Gastroesophageal sphincter (tissue), 4 donors: ENCODE measurements at regions not wholly inside any gene's neighbourhood (a gene's known extent, or its start where the extent isn't known, plus 50 kb on each side); places are given as distances from the start of the nearest gene placed in this dataset.

Source experiments
- ATAC-seq: fragments of 150-250 bp; one replicate; pipeline ENCODE4 v1.9.1; 2016; ENCODE audit warnings: mild to moderate bottlenecking, moderate library complexity
- H3K27ac ChIP-seq, 4 donors: fragments of 200-600 bp; sonication (generic) in 3 of 4; 1 replicate in 3 of 4; 2 replicates in 1 of 4; pipeline ENCODE4 v1.5.1; 2016 to 2019
- H3K27me3 ChIP-seq: fragments of 200-600 bp; sonication (generic); one replicate; pipeline ENCODE4 v1.5.1; 2019
- H3K36me3 ChIP-seq, 2 donors: fragments of 200-600 bp; sonication (generic); one replicate each; pipeline ENCODE4 v1.5.1; 2019; ENCODE audit warnings: control low read depth in 1 of 2
- H3K4me1 ChIP-seq, 3 donors: fragments of 200-600 bp; sonication (generic); 1 replicate in 2 of 3; 2 replicates in 1 of 3; pipeline ENCODE4 v1.5.1; 2016 to 2019; ENCODE audit warnings: control low read depth in 2 of 3
- H3K4me3 ChIP-seq, 2 donors: fragments of 200-600 bp; sonication (generic); one replicate each; pipeline ENCODE4 v1.5.1; 2019; ENCODE audit warnings: mild to moderate bottlenecking in 1 of 2, moderate library complexity in 1 of 2
- H3K9me3 ChIP-seq, 3 donors: fragments of 200-600 bp; sonication (generic); one replicate each; pipeline ENCODE4 v1.5.1; 2017 to 2019; ENCODE audit warnings: control low read depth in 2 of 3
- EP300 ChIP-seq: sonication (generic); formaldehyde crosslinking; IDR thresholded peaks from one replicate; pipeline ENCODE4 v1.6.1; 2017; ENCODE audit warnings: antibody characterized with exemption, mild to moderate bottlenecking
- POLR2A ChIP-seq, 2 donors: fragments of 450-650 bp; IDR thresholded peaks; one replicate each; pipeline ENCODE4 v1.6.1; 2017; ENCODE audit warnings: antibody characterized with exemption in 2 of 2, mild to moderate bottlenecking in 2 of 2, moderate library complexity in 1 of 2
- POLR2AphosphoS5 ChIP-seq: sonication (generic); formaldehyde crosslinking; IDR thresholded peaks from one replicate; pipeline ENCODE4 v1.6.1; 2017; ENCODE audit warnings: antibody characterized with exemption
- WGBS, 2 donors: methylation state at CpG; one replicate each; pipeline ENCODE4 v1.1.5; 2018; ENCODE audit warnings: low coverage in 1 of 2; 5-methylcytosine and 5-hydroxymethylcytosine counted together
- TF ChIP-seq, protein P1 (sequence below), 4 experiments: fragments of 200-600 bp in 2 of 4; fragments of 450-650 bp in 2 of 4; sonication (generic) in 1 of 4; IDR thresholded peaks; one replicate each; pipeline ENCODE4 v1.5.1; 2017 to 2019; ENCODE audit warnings: antibody characterized with exemption in 4 of 4, mild to moderate bottlenecking in 2 of 4, moderate library complexity in 2 of 4

DNA sequence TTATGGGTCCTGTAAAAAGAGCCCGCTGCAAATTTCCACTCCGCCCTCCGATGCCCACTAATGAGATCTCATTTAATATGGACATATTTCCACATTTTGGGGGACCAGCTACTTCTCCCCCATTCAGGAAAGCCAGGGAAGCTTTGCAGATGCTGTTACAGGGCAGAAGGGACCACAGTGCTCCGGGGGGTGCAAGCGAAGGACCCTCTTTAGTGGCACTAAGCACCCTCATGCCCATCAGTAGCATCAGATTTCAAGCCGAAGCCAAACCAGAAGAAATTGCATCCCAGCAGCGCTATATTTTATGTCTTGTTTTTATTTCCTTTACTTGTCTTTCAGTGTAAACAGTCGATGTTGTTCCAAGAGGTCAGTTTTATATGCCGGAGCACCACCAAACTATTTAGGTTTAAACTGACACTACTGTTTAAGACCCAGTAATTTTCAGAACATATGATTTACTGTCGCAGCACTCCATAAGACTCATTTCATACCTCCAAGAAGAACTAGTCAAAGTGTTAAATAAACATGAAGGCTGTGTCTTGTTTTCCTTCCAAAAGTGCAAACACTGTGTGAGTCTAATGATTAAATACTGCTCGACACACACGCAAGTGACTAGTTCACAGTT is 122.2 kb upstream of the MGMT start:
- Histone ChIP-seq H3K27me3 (peaks cover 10% of the 10 kb centered on the region), H3K4me3 (no peak overlapping the region), H3K36me3 (no peaks in the 10 kb centered on the region), H3K9me3 (no peaks in the 10 kb centered on the region), H3K27ac (no peak overlapping the region), H3K4me1 (no peaks in the 10 kb centered on the region)
- no peak for ATAC-seq
- 56 to 73% methylated on average over 6 to 10 of the region's 12 CpGs for WGBS, 2 donors
- TF ChIP-seq, protein P1, sequence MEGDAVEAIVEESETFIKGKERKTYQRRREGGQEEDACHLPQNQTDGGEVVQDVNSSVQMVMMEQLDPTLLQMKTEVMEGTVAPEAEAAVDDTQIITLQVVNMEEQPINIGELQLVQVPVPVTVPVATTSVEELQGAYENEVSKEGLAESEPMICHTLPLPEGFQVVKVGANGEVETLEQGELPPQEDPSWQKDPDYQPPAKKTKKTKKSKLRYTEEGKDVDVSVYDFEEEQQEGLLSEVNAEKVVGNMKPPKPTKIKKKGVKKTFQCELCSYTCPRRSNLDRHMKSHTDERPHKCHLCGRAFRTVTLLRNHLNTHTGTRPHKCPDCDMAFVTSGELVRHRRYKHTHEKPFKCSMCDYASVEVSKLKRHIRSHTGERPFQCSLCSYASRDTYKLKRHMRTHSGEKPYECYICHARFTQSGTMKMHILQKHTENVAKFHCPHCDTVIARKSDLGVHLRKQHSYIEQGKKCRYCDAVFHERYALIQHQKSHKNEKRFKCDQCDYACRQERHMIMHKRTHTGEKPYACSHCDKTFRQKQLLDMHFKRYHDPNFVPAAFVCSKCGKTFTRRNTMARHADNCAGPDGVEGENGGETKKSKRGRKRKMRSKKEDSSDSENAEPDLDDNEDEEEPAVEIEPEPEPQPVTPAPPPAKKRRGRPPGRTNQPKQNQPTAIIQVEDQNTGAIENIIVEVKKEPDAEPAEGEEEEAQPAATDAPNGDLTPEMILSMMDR (IDR thresholded peaks at IDR 0.05), result no peak
- TF ChIP-seq POLR2AphosphoS5, result no peak
- no peak for TF ChIP-seq POLR2A (IDR thresholded peaks at IDR 0.05)
- no peak for TF ChIP-seq EP300

DNA sequence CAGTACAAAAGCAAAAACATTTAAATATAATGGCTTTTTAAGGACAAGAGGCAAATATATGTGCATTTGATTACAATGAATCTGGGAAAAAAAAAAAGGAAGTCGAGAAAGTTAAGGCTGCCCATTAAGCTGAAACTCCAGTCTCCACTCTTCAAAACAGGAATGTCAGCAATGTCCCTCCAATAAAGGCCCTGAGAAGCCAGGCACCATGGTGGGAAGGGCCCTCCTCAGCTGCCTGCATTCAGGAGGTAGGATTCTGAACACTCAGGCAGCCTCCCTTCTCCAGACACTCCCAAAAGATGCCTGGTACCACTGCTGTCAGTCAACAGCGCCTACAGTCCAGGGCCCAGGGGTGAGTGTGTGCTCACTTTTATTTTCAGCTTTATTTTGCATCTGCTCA is 121.3 kb upstream of the MGMT start:
- 74% methylated on average over 2 of the region's 2 CpGs; no CpG with 5 or more reads in 1 of the 2 donors for WGBS, 2 donors
- H3K9me3 ChIP-seq, result no peaks in the 10 kb centered on the region
- H3K4me1 ChIP-seq, result no peaks in the 10 kb centered on the region
- TF ChIP-seq POLR2AphosphoS5 (no peak), EP300 (no peak), POLR2A (IDR thresholded peaks at IDR 0.05) (no peak)
- TF ChIP-seq, protein P1 (IDR thresholded peaks at IDR 0.05), result no peak
- H3K36me3 ChIP-seq, result no peaks in the 10 kb centered on the region
- H3K4me3 ChIP-seq, result no peak overlapping the region
- peaks cover 11% of the 10 kb centered on the region for H3K27me3 ChIP-seq
- ATAC-seq, result no peak
- H3K27ac ChIP-seq, result no peak overlapping the region

DNA sequence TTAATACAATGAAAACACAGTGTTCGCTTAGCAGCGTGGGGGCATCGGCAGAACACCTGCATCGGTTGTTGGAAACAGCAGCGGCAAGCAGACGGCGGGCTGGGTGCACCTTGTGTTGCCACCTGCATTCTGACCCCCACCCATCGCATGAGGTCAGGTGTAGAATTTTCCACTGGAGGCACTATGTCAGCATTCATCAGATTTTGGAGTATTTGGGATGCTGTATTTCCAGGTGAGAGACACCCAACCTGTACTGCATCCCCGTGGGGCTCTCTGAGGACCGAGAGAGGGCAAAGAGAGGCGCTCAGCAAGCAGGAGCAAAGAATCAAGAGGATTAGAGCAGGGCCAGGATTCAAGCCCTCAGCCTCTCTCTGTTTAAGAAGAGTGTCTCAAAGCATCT is 116.4 kb upstream of the MGMT start:
- H3K9me3 ChIP-seq, result peaks cover 0 to 3% (median 0%) of the 10 kb centered on the region in 3 donors
- H3K4me3 ChIP-seq, result no peak overlapping the region
- H3K27me3 ChIP-seq, result peaks cover 11% of the 10 kb centered on the region
- no peak overlapping the region for H3K27ac ChIP-seq
- no peak for ATAC-seq
- no peaks in the 10 kb centered on the region for H3K4me1 ChIP-seq
- no peak for TF ChIP-seq POLR2AphosphoS5
- TF ChIP-seq POLR2A (IDR thresholded peaks at IDR 0.05), result no peak
- TF ChIP-seq, protein P1 (IDR thresholded peaks at IDR 0.05), result no peak
- no peak for TF ChIP-seq EP300
- 81 to 100% methylated on average over 1 to 11 of the region's 11 CpGs for WGBS, 2 donors
- no peaks in the 10 kb centered on the region for H3K36me3 ChIP-seq

DNA sequence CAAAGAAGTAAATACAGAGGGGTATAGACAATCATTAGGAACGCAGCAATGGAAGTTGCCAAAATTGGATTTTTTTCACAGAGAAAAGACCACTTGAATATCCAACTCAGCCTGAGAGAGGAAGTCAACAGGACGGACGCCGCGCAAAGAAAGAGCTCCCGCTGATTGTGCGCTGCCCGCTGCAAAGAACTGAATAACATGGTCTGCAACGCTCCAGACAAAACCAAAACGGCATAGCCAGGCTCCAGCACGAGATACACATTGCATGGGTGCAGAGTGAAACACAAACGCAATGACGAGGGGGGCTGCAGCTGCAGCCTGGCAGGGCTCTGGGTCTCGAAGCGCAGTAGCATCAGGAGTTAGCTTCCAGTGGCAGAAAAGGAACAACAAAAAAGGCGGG is 113.9 kb upstream of the MGMT start:
- H3K4me3 ChIP-seq, result no peak overlapping the region
- H3K36me3 ChIP-seq, result no peaks in the 10 kb centered on the region
- WGBS, 2 donors, result 90 to 91% methylated on average over 13 to 15 of the region's 16 CpGs
- no peak for ATAC-seq
- H3K9me3 ChIP-seq, result peaks cover 0 to 20% (median 0%) of the 10 kb centered on the region in 3 donors
- H3K27me3 ChIP-seq, result peaks cover 11% of the 10 kb centered on the region
- H3K4me1 ChIP-seq, result no peaks in the 10 kb centered on the region
- H3K27ac ChIP-seq, result no peak overlapping the region
- TF ChIP-seq POLR2A (IDR thresholded peaks at IDR 0.05) (no peak), EP300 (no peak), POLR2AphosphoS5 (no peak)
- TF ChIP-seq, protein P1 (IDR thresholded peaks at IDR 0.05), result no peak

DNA sequence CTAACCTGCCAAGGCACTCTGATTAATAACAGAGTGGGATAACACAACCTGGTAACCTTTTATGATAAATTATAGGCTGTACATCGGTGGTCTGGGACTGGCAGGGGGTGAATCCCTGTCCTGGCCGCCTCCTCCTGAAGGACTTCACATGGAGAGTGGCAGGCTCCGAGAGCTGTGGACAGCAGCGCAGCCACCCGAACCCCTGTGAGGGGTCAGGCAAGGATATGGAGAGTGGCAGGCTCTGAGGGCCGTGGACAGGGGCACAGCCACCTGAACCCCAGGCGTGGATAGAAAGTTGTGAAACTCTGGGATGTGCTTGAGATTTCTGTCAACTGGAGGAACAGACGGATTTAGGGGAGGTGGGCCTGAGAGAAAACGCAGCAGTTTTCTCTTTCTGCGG is 107.0 kb upstream of the MGMT start:
- Histone ChIP-seq H3K27me3 (peaks cover 6% of the 10 kb centered on the region), H3K27ac (no peak overlapping the region), H3K9me3 (peaks cover 0 to 20% (median 0%) of the 10 kb centered on the region in 3 donors), H3K4me3 (no peak overlapping the region), H3K4me1 (no peaks in the 10 kb centered on the region), H3K36me3 (no peaks in the 10 kb centered on the region)
- TF ChIP-seq, protein P1 (IDR thresholded peaks at IDR 0.05), result no peak
- TF ChIP-seq POLR2AphosphoS5, result no peak
- no peak for TF ChIP-seq EP300
- 82 to 85% methylated on average over 5 to 8 of the region's 10 CpGs for WGBS, 2 donors
- ATAC-seq, result no peak
